HUES64 (cell line): ENCODE measurements at regions not wholly inside any gene's neighbourhood (a gene's known extent, or its start where the extent isn't known, plus 50 kb on each side); places are given as distances from the start of the nearest gene placed in this dataset.

Experiments used
- H3K27ac ChIP-seq: 2 replicates; pipeline ENCODE4 v1.7.0; 2013; ENCODE audit warnings: low read depth, low read length, inconsistent platforms
- H3K27me3 ChIP-seq: 2 replicates; pipeline ENCODE4 v1.6.1; 2013; ENCODE audit warnings: mild to moderate bottlenecking, low read length; ENCODE audit not compliant: insufficient read depth
- H3K36me3 ChIP-seq: 2 replicates; pipeline ENCODE4 v1.6.1; 2013; ENCODE audit warnings: mild to moderate bottlenecking, low read length; ENCODE audit not compliant: insufficient read depth
- H3K4me1 ChIP-seq: 2 replicates; pipeline ENCODE4 v1.6.1; 2013; ENCODE audit warnings: mild to moderate bottlenecking, low read length, moderate library complexity; ENCODE audit not compliant: insufficient read depth
- H3K4me3 ChIP-seq: 2 replicates; pipeline ENCODE4 v1.5.1; 2013; ENCODE audit warnings: mild to moderate bottlenecking, low read length, moderate library complexity
- H3K9ac ChIP-seq: 2 replicates; pipeline ENCODE4 v1.6.1; 2013; ENCODE audit warnings: mild to moderate bottlenecking, low read depth, low read length
- H3K9me3 ChIP-seq: 2 replicates; pipeline ENCODE4 v1.6.1; 2013; ENCODE audit warnings: low read depth, low read length; ENCODE audit not compliant: insufficient read depth
- WGBS: fragments of 150-250, 120-280 bp; methylation state at CpG from one replicate; pipeline ENCODE4 v1.1.7; 2013; ENCODE audit warnings: missing lambda C conversion rate; 5-methylcytosine and 5-hydroxymethylcytosine counted together

DNA sequence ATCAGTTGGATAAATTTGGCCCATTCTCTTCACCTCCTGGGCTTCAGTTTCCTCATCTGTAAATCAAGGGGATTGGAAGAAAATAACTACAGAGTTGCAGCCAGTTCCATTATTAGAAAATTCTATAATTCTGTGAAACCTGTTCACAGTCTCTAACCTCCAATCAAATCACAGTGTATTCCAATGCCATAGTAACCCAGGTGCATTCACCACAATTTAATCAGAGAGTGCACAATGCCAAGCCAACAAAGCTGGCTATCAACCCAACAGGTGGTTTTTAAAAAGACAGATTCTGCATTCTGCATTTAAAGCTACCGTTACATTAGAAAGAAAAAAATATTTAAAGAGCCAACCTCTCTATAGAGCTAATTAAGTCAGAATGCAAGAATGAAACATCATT is 308.6 kb downstream of the RNF144A start:
- Histone ChIP-seq H3K4me3 (no peak overlapping the region), H3K9me3 (no peaks in the 10 kb centered on the region), H3K27me3 (no peaks in the 10 kb centered on the region), H3K36me3 (no peaks in the 10 kb centered on the region), H3K4me1 (peaks cover 40% of the 10 kb centered on the region), H3K9ac (no peak overlapping the region), H3K27ac (0 out of 2 replicates have a peak overlapping the region, but pooled peaks have one; percentile 29)
- no CpG with 5 or more reads among the region's 1 CpG for WGBS

DNA sequence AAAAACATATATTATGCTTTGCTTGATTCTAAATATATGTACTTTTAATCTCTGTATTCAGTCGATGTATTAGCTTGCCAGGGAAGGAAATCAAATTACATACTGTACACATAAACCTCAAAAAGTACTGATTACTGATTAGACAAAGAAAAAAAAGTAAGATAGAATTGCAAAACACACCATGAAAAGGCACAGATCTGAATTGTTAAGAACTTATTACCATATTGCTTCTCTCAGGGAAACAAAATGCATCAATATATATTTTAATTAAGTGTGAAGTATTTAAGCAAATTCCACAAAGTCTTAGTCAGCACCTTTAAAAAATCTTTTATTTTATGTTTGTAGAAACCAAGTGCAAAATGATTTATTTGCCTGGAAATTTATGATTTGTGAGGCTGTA is 309.3 kb downstream of the RNF144A start:
- Histone ChIP-seq H3K9me3 (no peaks in the 10 kb centered on the region), H3K27ac (peak overlapping the region; percentile 29; the same call in 1 of the 2 replicates), H3K9ac (no peak overlapping the region), H3K27me3 (no peaks in the 10 kb centered on the region), H3K4me1 (peaks cover 40% of the 10 kb centered on the region), H3K36me3 (no peaks in the 10 kb centered on the region), H3K4me3 (no peak overlapping the region)
- WGBS = no CpG with 5 or more reads among the region's 1 CpG

- H3K36me3 ChIP-seq = no peaks in the 10 kb centered on the region
Observed at GRCh38 chr2:7233126-7233525, 315.9 kb downstream of the RNF144A start.

GRCh38 chr2:7237466-7237865 is 320.3 kb downstream of the RNF144A start:
- H3K36me3 ChIP-seq = no peaks in the 10 kb centered on the region
- no peaks in the 10 kb centered on the region for H3K9me3 ChIP-seq
- no peak overlapping the region for H3K4me3 ChIP-seq
- no peaks in the 10 kb centered on the region for H3K4me1 ChIP-seq
- 93% methylated on average over 13 of the region's 13 CpGs for WGBS
- H3K27ac ChIP-seq = no peak overlapping the region
- H3K9ac ChIP-seq = no peak overlapping the region
- no peaks in the 10 kb centered on the region for H3K27me3 ChIP-seq

More at GRCh38 chr2:7233126-7233525, 315.9 kb downstream of the RNF144A start:
- Histone ChIP-seq H3K27ac (no peak overlapping the region), H3K4me1 (peaks cover 11% of the 10 kb centered on the region), H3K4me3 (no peak overlapping the region), H3K27me3 (no peaks in the 10 kb centered on the region), H3K9me3 (no peaks in the 10 kb centered on the region), H3K9ac (no peak overlapping the region)
- WGBS = 42% methylated on average over 1 of the region's 1 CpG

DNA sequence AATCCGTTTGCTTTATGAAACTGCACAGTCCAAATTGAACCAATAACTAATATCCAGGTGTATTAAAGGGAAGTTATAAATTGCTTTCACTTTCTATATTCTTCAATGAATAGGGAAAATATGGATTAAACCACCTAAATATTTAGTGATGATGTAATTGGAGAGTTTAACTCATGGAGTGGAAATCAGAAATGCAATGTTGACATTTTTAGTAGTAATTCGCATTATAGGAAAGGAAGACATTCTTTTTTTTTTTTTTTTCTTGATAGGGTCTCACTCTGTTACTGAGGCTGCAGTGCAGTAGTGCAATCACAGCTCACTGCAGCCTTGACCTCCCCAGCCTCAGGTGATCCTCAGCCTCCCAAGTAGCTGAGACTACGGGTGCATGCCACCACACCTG is 321.9 kb downstream of the RNF144A start:
- no peaks in the 10 kb centered on the region for H3K36me3 ChIP-seq
- no peaks in the 10 kb centered on the region for H3K27me3 ChIP-seq
- no peak overlapping the region for H3K9ac ChIP-seq
- 90% methylated on average over 2 of the region's 3 CpGs for WGBS
- no peak overlapping the region for H3K27ac ChIP-seq
- no peaks in the 10 kb centered on the region for H3K9me3 ChIP-seq
- H3K4me3 ChIP-seq = no peak overlapping the region
- H3K4me1 ChIP-seq = no peaks in the 10 kb centered on the region

- no peak overlapping the region for H3K9ac ChIP-seq
- no peaks in the 10 kb centered on the region for H3K27me3 ChIP-seq
Observed at GRCh38 chr2:7241041-7241745, 324.0 kb downstream of the RNF144A start.

DNA sequence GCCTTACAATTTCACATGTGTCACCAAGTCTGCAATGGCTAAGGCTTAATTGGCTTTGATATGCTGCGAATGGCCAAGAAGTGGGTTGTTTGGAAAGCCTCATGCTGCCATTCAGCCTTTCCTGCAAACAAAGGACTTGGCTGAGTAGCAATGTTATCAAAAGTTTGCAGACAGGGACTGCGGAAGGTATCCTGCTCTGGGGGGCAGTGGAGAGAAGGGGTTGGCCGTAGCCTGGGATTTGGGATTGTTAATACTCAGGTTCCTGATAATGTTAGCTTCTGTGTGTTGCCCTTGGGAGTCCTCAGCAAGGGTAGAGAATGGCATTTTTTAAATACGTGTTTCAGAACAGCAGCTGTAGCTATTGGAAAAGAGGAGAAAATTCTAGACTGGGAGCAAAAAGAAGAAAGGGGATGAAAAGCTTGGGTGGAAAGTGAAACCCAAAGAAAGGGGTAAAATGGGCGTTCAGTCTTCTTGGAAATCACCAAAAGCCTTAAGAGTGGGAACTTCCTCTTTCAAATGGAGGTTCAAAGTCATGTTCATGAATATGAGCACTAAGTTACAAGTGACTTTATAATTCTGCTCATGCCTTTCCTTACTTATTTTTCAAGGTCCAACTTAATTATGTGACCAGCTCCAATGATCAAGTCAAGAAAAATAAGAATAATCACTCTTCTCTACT is 325.1 kb downstream of the RNF144A start:
- H3K4me1 ChIP-seq = no peaks in the 10 kb centered on the region
- H3K9ac ChIP-seq = no peak overlapping the region
- 83% methylated on average over 5 of the region's 5 CpGs for WGBS
- H3K36me3 ChIP-seq = no peaks in the 10 kb centered on the region
- H3K9me3 ChIP-seq = no peaks in the 10 kb centered on the region
- H3K4me3 ChIP-seq = no peak overlapping the region
- no peaks in the 10 kb centered on the region for H3K27me3 ChIP-seq
- no peak overlapping the region for H3K27ac ChIP-seq

More at GRCh38 chr2:7241041-7241745, 324.0 kb downstream of the RNF144A start:
- H3K4me1 ChIP-seq = no peaks in the 10 kb centered on the region
- no peaks in the 10 kb centered on the region for H3K9me3 ChIP-seq
- no peak overlapping the region for H3K27ac ChIP-seq
- no peaks in the 10 kb centered on the region for H3K36me3 ChIP-seq
- WGBS = 95% methylated on average over 4 of the region's 4 CpGs
- H3K4me3 ChIP-seq = no peak overlapping the region

DNA sequence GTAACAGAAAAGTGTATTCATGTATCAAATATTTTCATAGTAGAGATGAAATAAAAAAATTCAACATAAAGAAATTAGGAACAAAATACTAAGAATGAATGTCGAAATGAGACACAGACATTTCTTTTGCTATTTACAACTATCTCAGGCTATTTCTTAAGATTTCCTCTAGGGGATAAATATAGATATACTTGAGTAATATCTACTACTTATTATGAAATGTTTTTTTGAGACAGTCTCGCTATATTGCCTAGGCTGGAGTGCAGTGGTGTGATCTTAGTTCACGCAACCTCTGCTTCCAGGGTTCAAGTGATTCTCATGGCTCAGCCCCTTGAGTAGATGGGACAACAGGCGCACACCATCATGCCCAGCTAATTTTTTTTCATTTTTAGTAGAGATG is 326.1 kb downstream of the RNF144A start:
- WGBS = 96% methylated on average over 3 of the region's 4 CpGs
- Histone ChIP-seq H3K4me3 (no peak overlapping the region), H3K4me1 (no peaks in the 10 kb centered on the region), H3K27me3 (no peaks in the 10 kb centered on the region), H3K27ac (no peak overlapping the region), H3K9ac (no peak overlapping the region), H3K36me3 (no peaks in the 10 kb centered on the region), H3K9me3 (no peaks in the 10 kb centered on the region)

DNA sequence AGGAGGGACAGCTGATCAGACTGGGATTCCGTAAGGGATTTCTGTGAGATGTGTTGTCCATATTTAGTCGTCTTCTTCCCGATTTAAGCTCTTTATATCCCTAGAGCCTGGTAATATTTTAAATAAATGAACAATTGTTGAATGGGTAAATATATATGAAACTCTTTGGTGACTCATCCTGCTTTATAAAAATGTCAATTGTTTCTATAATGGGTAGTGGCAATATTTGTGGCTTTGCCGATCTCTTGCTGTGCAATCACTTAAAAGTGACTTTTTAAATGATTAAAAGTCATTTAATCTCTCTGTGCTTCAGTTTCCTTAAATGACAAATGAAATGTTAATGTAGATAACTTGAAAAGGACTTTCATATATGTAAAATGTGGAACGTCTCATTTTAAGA is 339.2 kb downstream of the RNF144A start:
- no peaks in the 10 kb centered on the region for H3K9me3 ChIP-seq
- H3K4me1 ChIP-seq = no peaks in the 10 kb centered on the region
- H3K4me3 ChIP-seq = no peak overlapping the region
- no peaks in the 10 kb centered on the region for H3K36me3 ChIP-seq
- H3K27ac ChIP-seq = no peak overlapping the region
- no peak overlapping the region for H3K9ac ChIP-seq
- 92% methylated on average over 4 of the region's 5 CpGs for WGBS
- no peaks in the 10 kb centered on the region for H3K27me3 ChIP-seq

GRCh38 chr2:7262727-7263126 is 345.5 kb downstream of the RNF144A start:
- H3K9ac ChIP-seq = no peak overlapping the region
- no peak overlapping the region for H3K4me3 ChIP-seq
- H3K4me1 ChIP-seq = no peaks in the 10 kb centered on the region
- H3K27me3 ChIP-seq = no peaks in the 10 kb centered on the region
- H3K36me3 ChIP-seq = no peaks in the 10 kb centered on the region
- H3K27ac ChIP-seq = no peak overlapping the region
- H3K9me3 ChIP-seq = no peaks in the 10 kb centered on the region
- 91% methylated on average over 6 of the region's 6 CpGs for WGBS

- no peak overlapping the region for H3K27ac ChIP-seq
- H3K9me3 ChIP-seq = no peaks in the 10 kb centered on the region
- no peaks in the 10 kb centered on the region for H3K36me3 ChIP-seq
- H3K27me3 ChIP-seq = no peaks in the 10 kb centered on the region
- no peak overlapping the region for H3K4me3 ChIP-seq
- no peaks in the 10 kb centered on the region for H3K4me1 ChIP-seq
- WGBS = 94% methylated on average over 8 of the region's 8 CpGs
- H3K9ac ChIP-seq = no peak overlapping the region
Observed at GRCh38 chr2:7264791-7265190, 347.6 kb downstream of the RNF144A start.
